Activated CD8-positive, alpha-beta memory T cell treated with anti-CD3 and anti-CD28 coated beads, Interleukin-2, amount 50 U/mL, for 1 hour (primary cell): ENCODE measurements at regions not wholly inside any gene's neighbourhood (a gene's known extent, or its start where the extent isn't known, plus 50 kb on each side); places are given as distances from the start of the nearest gene placed in this dataset.

Experiments used
- DNase-seq: peaks from one replicate; pipeline ENCODE4 v3.0.0-alpha.2; 2020; ENCODE audit errors: extremely low read depth

- no peak for DNase-seq
These were observed 539.4 kb upstream of the MGMT start for GRCh38 chr10:128927497-128928161.

GRCh38 chr10:128928231-128928836, 538.7 kb upstream of the MGMT start:
- DNase-seq = no peak

- no peak for DNase-seq
These were observed 537.9 kb upstream of the MGMT start for GRCh38 chr10:128929131-128929530.

DNA sequence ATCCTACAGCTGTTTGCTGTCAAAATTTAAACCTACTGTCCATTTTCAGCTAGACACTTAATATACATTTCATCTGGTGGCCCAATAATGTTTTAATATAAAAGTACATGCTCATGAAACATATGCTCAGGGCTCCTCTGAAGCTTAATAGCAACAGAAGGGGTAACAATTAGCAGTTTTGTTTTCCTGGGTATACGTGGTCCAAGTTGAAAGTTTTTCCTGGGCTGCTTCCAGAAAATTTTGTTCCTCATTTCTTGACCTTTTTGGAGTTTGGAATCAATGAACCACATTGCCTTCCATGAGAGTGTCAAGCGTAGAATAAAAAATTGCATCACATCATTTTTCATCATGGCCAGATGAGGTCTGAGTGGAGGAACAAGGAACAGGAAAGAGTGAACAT, 537.3 kb upstream of the MGMT start:
- no peak for DNase-seq

GRCh38 chr10:128930515-128930914, 536.5 kb upstream of the MGMT start:
- no peak for DNase-seq

DNA sequence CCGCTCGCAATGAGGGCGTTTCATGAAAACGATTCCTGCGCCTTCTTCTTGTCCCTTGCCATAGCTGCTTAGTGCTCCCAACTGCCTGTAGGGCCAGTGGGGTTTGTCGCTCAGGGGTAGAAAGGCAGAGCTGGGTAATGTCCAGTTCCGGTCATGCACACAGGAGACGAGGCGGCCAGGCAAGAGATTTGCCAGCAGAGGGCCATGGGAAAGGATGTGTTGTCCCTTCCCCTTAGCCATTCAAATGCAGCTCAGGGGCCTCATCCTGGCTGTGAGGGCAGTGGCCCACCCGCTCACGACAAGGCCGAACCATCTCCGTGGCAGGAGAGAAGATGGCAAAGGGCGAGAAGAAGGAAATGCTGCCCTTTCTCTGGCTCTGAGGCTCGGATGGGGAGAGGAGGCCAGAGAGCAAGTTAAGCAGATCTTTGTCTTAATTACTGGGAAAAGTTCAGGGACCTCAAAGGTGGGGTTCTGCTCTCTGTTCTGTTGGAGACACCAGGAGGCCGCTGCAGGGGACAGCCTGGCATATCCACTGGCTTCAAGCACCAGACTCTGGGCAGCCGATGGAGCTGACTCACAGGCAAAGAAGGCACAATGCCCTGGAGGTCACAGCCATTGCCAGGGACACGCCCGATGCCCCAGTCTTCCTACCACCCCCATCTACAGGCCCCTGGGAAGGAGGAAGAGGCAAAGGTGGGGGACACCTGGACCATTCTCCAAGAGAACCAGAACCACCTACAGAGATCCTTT, 534.8 kb upstream of the MGMT start:
- no peak for DNase-seq

- no peak for DNase-seq
These were observed 532.5 kb upstream of the MGMT start for GRCh38 chr10:128934492-128934891.

DNA sequence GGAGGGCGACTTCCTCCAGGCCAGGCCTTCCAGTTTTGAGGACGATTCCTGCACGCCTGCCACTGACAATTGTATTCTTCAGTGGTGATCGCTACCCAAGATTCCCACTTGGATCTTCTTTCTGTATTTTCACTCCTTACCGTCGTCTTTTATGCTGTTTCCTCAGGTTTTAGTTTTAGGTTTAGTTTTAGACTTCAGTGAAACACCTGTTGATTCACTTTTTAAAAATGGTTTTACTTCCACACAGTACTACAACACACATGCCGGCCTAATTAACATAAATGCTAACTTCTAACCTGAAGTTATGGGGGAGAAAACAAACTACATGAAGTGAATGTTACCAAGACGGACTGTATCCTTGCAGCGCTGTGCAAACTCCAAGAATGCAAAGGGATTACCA, 530.6 kb upstream of the MGMT start:
- no peak for DNase-seq

DNA sequence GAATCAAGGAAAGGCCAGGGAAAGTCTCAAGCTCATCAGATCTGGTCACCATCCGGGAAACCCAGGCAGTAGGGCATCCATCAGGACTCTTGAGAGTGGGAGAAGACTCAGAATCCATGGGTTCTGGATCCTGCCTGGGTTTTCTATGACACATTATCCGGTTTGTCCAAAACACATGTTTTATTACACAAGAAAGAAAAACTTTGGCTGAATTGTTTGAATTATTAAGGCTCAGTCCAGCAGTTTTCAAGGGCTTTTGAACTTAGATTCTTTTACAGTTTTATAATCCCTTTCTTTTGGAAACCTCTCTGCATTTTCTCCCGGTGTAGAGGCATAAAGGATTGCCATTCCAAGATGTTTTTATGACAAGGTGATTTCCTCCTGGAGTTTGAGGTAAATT, 528.5 kb upstream of the MGMT start:
- DNase-seq = no peak

DNA sequence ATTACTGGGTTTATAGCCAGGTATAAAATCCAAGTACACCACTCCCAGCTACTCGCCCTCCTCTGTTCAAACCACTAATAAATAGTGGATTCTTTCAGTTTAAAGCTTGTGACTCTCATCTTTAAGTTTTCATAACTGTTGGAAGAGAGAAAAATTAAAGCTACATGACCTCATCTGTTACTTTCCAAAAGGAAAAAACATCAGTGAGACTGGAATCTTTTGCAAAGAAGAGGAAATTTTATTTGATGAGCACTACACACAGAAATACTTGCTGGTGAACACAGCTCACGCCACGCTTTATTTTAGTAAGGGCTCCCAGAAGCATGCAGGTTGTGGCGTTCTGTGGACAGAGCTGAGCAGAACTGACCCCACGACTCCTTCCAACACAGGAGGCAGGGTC, 527.0 kb upstream of the MGMT start:
- no peak for DNase-seq

DNA sequence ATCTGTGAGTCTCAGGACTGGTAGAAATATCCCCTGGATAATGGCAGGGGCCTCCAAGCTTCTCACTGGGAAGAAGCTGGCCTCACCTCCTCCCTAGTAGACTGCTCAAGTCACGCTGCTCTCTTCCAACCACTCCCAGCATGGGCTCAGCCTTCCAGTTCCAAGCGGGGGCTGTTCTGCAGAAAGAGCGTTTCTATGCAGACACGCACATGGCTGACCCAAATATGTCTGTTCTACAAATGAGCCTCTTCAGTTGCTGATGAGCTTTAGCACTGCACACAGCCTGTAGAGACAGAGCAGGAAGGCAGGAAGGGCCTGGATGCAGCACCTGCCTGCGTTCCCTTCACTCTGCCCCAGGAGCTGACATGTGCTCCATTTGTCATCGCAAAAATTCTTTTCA, 523.9 kb upstream of the MGMT start:
- DNase-seq = no peak

- no peak for DNase-seq
These were observed 521.6 kb upstream of the MGMT start for GRCh38 chr10:128945398-128945797.

GRCh38 chr10:128950159-128950915, 516.7 kb upstream of the MGMT start:
- no peak for DNase-seq

DNA sequence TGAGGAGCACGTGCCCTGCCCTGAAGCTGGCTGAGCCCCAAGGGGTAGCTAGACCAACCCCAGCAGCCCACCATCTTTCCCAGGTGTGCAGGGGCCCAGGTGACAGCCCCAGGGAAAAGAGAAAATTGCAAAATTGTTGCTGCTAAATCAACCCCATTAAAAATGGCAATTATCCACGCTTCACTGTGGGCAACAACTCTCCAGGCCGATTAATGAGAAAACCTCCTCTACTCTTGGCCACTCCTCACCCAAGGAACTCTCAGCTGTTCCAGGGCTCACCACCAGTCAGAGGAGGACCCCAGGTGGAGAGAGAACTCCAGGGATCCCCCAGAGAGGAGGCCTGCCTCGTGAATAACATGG, 516.1 kb upstream of the MGMT start:
- DNase-seq = no peak

DNA sequence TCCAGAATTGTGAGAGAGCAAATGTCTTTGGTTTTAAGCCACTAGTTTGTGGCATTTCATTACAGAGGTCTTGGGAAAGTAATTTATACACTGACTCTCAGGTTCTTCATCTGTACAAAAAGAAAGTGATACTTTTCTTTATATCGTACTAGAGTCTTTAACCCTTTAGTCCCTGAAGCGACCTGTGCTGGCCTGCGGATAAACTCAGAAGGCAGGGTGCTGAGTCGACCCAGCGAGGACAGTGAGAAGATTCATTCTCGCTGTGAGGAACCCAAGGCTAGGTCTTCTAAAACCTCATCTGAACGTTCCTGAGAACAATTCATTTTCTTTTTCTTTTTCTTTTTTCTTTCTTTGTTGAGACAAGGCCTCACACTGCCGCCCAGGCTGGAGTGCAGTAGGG, 514.2 kb upstream of the MGMT start:
- DNase-seq = no peak

- DNase-seq = no peak
These were observed 510.9 kb upstream of the MGMT start for GRCh38 chr10:128956149-128956548.

DNA sequence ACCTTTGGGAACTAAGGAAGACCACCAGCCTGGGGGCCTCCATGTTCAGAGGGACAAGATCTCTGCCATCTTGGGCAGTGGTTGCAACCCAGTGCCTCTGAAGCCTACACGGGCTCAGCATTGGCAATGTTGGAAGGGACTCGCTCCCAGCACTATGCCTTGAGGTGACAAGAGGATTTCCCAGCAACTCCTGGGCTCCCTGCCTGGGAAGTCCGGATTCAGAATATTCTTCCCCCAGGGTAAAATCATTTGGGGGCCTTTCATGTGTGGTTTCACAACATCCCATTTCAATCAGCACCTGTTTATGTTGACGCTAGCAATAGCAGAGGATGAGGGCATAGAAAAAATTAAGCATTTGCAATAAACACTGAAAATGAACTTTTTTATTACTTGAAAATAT, 509.8 kb upstream of the MGMT start:
- no peak for DNase-seq

- no peak for DNase-seq
These were observed 508.0 kb upstream of the MGMT start for GRCh38 chr10:128958834-128959690.

DNA sequence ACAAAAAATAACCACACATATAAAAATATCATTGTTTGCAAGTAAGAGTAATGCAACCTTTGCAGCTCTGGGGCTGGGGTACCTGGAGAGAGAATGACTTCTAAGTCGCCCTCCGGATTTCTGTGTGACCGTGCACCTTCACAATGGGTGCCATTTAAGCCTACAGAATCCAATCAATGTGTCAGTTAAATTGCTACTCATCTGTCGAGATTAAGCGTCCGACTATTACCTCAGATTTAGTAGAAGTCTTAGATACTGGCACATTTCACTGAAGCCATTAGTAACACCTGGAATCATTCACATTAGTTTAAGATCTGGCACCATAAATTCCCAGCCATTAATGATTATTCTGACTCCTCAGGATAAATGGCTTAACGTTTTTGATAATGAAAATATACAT, 507.3 kb upstream of the MGMT start:
- no peak for DNase-seq

DNA sequence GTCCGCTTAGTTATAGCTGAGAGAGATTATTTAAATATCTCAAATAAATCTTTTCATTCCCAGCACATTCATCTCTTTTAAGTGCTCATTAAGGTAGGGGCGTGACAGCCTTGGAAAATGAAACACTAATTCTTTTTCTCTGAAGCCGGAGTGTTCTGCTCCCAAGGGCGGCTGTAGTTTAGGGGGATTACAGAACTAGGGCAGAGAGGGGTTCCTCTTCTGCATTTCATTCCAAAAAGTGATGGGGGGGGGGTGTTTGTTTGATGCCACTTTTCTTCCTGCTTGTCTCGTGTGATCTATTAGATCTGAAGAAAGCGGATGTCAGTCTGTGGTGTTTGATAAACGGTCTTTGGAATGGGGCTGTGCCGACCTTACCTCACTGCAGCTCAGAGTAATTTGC, 506.5 kb upstream of the MGMT start:
- DNase-seq = no peak

DNA sequence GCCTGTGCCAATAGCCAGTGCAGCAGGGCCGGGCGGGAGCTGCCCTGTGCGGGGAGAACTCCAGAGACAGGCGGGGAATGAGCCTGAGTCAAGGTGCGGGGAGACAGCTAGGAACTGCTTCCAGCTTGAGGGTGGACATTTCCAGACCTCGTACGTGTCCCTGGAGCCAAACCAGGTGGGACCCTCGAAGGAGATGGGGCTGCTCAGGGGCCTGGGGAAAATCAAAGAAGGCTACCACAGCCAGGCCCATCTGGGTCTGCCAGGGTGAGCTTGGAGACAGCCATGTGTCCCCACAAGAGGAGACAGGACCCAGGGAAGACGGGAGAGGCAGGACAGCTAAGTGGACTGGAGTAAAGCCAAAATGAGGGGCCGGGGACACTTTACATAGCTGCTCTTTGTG, 504.9 kb upstream of the MGMT start:
- no peak for DNase-seq
